ENCODE measurements at regions not wholly inside any gene's neighbourhood (a gene's known extent, or its start where the extent isn't known, plus 50 kb on each side); places are given as distances from the start of the nearest gene placed in this dataset.

GRCh38 chr5:107157809-107158208, 512.9 kb downstream of the EFNA5 start:
- 94 to 99% methylated on average over 5 of the region's 5 CpGs for WGBS, 2 donors
- Histone ChIP-seq H3K36me3 (ENCODE audit: control insufficient read depth in 4 of 4, insufficient read depth in 4 of 4, low read length in 4 of 4) (no peaks in the 10 kb centered on the region), H3K27ac (ENCODE audit: low read depth in 1 of 2, low read length in 1 of 2) (no peak overlapping the region), H3K9me3 (ENCODE audit: control insufficient read depth in 4 of 4, insufficient read depth in 3 of 4, low read length in 3 of 4) (no peaks in the 10 kb centered on the region), H3K4me3 (no peak overlapping the region), H3K27me3 (ENCODE audit: control insufficient read depth in 3 of 3, insufficient read depth in 3 of 3, low read length in 2 of 3) (no peaks in the 10 kb centered on the region), H3K4me1 (ENCODE audit: control insufficient read depth in 5 of 5, insufficient read depth in 5 of 5, low read length in 5 of 5) (no peaks in the 10 kb centered on the region), H3K9ac (ENCODE audit: insufficient read depth in 1 of 2, low read length in 2 of 2) (no peak overlapping the region)
- ATAC-seq (ENCODE audit: insufficient read depth, low FRiP score): no peak
- TF ChIP-seq CTCF (IDR thresholded peaks at IDR 0.05; ENCODE audit: control extremely low read depth, extremely low read depth): no peak
- no peak for DNase-seq

GRCh38 chr5:107155707-107156106, 515.0 kb downstream of the EFNA5 start:
- Histone ChIP-seq H3K4me1 (ENCODE audit: control insufficient read depth in 5 of 5, insufficient read depth in 5 of 5, low read length in 5 of 5) (peaks cover 0 to under 1% (median 0%) of the 10 kb centered on the region in 5 donors), H3K27ac (ENCODE audit: low read depth in 1 of 2, low read length in 1 of 2) (no peak overlapping the region), H3K36me3 (ENCODE audit: control insufficient read depth in 4 of 4, insufficient read depth in 4 of 4, low read length in 4 of 4) (no peaks in the 10 kb centered on the region), H3K9me3 (ENCODE audit: control insufficient read depth in 4 of 4, insufficient read depth in 3 of 4, low read length in 3 of 4) (no peaks in the 10 kb centered on the region), H3K9ac (ENCODE audit: insufficient read depth in 1 of 2, low read length in 2 of 2) (no peak overlapping the region), H3K27me3 (ENCODE audit: control insufficient read depth in 3 of 3, insufficient read depth in 3 of 3, low read length in 2 of 3) (no peaks in the 10 kb centered on the region), H3K4me3 (no peak overlapping the region)
- DNase-seq (no peak), ATAC-seq (ENCODE audit: insufficient read depth, low FRiP score) (no peak)
- WGBS, 2 donors: 67 to 82% methylated on average over 4 of the region's 4 CpGs
- no peak for TF ChIP-seq CTCF (IDR thresholded peaks at IDR 0.05; ENCODE audit: control extremely low read depth, extremely low read depth)

GRCh38 chr5:107154593-107154992, 516.1 kb downstream of the EFNA5 start:
- no peaks in the 10 kb centered on the region for H3K36me3 ChIP-seq (ENCODE audit: control insufficient read depth in 4 of 4, insufficient read depth in 4 of 4, low read length in 4 of 4)
- no peak overlapping the region for H3K4me3 ChIP-seq
- ATAC-seq (ENCODE audit: insufficient read depth, low FRiP score): no peak
- no peak overlapping the region for H3K27ac ChIP-seq (ENCODE audit: low read depth in 1 of 2, low read length in 1 of 2)
- H3K9ac ChIP-seq (ENCODE audit: insufficient read depth in 1 of 2, low read length in 2 of 2): no peak overlapping the region
- no peak for DNase-seq
- H3K9me3 ChIP-seq (ENCODE audit: control insufficient read depth in 4 of 4, insufficient read depth in 3 of 4, low read length in 3 of 4): no peaks in the 10 kb centered on the region
- no peaks in the 10 kb centered on the region for H3K27me3 ChIP-seq (ENCODE audit: control insufficient read depth in 3 of 3, insufficient read depth in 3 of 3, low read length in 2 of 3)
- no peak for TF ChIP-seq CTCF (IDR thresholded peaks at IDR 0.05; ENCODE audit: control extremely low read depth, extremely low read depth)
- WGBS, 2 donors: 93 to 94% methylated on average over 6 of the region's 6 CpGs
- H3K4me1 ChIP-seq (ENCODE audit: control insufficient read depth in 5 of 5, insufficient read depth in 5 of 5, low read length in 5 of 5): peaks cover 0 to 3% (median 2%) of the 10 kb centered on the region in 5 donors

- no peak overlapping the region for H3K9ac ChIP-seq (ENCODE audit: insufficient read depth in 1 of 2, low read length in 2 of 2)
- no peak overlapping the region for H3K27ac ChIP-seq (ENCODE audit: low read depth in 1 of 2, low read length in 1 of 2)
- ATAC-seq (ENCODE audit: insufficient read depth, low FRiP score) (no peak), DNase-seq (no peak)
- TF ChIP-seq CTCF (IDR thresholded peaks at IDR 0.05; ENCODE audit: control extremely low read depth, extremely low read depth): no peak
- no peak overlapping the region for H3K4me3 ChIP-seq
- no peaks in the 10 kb centered on the region for H3K9me3 ChIP-seq (ENCODE audit: control insufficient read depth in 4 of 4, insufficient read depth in 3 of 4, low read length in 3 of 4)
- WGBS, 2 donors: 43 to 59% methylated on average over 2 of the region's 2 CpGs
- no peaks in the 10 kb centered on the region for H3K36me3 ChIP-seq (ENCODE audit: control insufficient read depth in 4 of 4, insufficient read depth in 4 of 4, low read length in 4 of 4)
- peaks cover 0 to 3% (median 2%) of the 10 kb centered on the region in 5 donors for H3K4me1 ChIP-seq (ENCODE audit: control insufficient read depth in 5 of 5, insufficient read depth in 5 of 5, low read length in 5 of 5)
- no peaks in the 10 kb centered on the region for H3K27me3 ChIP-seq (ENCODE audit: control insufficient read depth in 3 of 3, insufficient read depth in 3 of 3, low read length in 2 of 3)
Measured at GRCh38 chr5:107153283-107153682, 517.5 kb downstream of the EFNA5 start.
